ENCODE measurements at regions not wholly inside any gene's neighbourhood (a gene's known extent, or its start where the extent isn't known, plus 50 kb on each side); places are given as distances from the start of the nearest gene placed in this dataset.

DNA sequence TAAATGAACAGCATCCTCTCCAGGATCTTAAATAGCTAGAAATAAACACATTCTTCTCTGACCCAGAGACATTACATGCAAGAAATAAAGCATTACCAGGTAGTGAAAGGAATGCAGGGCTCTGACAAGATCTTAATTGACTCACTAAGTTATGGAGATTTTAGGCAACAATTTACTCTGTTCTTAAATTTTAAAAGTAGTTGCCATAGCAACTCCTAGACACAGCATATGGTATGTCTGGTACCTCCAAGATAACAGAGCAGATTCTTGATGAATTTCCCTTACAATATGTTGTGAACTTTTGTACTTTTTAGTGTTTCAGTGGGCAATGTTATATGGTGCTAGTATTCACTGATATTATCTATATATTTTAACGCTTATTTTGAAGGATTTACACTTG is 76.7 kb upstream of the G2E3 start:
- TF ChIP-seq, protein P1, sequence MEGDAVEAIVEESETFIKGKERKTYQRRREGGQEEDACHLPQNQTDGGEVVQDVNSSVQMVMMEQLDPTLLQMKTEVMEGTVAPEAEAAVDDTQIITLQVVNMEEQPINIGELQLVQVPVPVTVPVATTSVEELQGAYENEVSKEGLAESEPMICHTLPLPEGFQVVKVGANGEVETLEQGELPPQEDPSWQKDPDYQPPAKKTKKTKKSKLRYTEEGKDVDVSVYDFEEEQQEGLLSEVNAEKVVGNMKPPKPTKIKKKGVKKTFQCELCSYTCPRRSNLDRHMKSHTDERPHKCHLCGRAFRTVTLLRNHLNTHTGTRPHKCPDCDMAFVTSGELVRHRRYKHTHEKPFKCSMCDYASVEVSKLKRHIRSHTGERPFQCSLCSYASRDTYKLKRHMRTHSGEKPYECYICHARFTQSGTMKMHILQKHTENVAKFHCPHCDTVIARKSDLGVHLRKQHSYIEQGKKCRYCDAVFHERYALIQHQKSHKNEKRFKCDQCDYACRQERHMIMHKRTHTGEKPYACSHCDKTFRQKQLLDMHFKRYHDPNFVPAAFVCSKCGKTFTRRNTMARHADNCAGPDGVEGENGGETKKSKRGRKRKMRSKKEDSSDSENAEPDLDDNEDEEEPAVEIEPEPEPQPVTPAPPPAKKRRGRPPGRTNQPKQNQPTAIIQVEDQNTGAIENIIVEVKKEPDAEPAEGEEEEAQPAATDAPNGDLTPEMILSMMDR (IDR thresholded peaks at IDR 0.05): no peak
- TF ChIP-seq POLR2A (IDR thresholded peaks at IDR 0.05): no peak

Measured in lower leg skin (tissue), 3 donors.